Activated CD4-positive, alpha-beta T cell treated with anti-CD3 and anti-CD28 coated beads, Interleukin-2, Interleukin-6, amounts not matched to agents 100 ng/mL and 50 ng/mL, durations not matched to agents 16 hours and 8 hours (primary cell): ENCODE measurements at regions not wholly inside any gene's neighbourhood (a gene's known extent, or its start where the extent isn't known, plus 50 kb on each side); places are given as distances from the start of the nearest gene placed in this dataset.
"Not testable (repeated sequence)": the region's sequence is repeated elsewhere in the genome, so short reads cannot be mapped to it uniquely, and the experiment has no call there.

Source experiments
- DNase-seq: peaks from one replicate; pipeline ENCODE4 v3.0.0-alpha.2; 2020

GRCh38 chr5:167051402-167051768 is 1240.1 kb upstream of the WWC1 start:
- no peak for DNase-seq

DNA sequence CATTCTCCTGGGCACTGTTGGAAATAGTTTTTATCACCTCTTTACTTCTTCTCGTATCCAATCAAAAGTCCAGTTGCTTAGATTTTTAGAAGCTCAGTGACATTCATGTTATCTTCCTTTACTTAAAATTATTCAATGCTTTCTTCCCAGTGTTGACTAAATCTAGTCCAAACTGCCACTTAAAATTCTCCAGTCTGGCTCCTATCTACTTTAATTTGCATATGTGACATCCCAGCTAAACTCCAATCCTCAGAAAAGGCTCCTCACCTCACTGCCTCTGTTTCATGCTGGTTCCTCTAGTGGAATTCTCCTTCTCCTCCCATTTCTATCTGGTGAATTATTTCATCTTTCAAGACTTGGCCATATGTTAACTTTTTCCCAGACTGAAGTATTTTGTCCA is 1238.7 kb upstream of the WWC1 start:
- no peak for DNase-seq

GRCh38 chr5:167057665-167058064 is 1233.8 kb upstream of the WWC1 start:
- DNase-seq, result no peak

- DNase-seq, result no peak
These were observed 1229.8 kb upstream of the WWC1 start for GRCh38 chr5:167061695-167062094.

DNA sequence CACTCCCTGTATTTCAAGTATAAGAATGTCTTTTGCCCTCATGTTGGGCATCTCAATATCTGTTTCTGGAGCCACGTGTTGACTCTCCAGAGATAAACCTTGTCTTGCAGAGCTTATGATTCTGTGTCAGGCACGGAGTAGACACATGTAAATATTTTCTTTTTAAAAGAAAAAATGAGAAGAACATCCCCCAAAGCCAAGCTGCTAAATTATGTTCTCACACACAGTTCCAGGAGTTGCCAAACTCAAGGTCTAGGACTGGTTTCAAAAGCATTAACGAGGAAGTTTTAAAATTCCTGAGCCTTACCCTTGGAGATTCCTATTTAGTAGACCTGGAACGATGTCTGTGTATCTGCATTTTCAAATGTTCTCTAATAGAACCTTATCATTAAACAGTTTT is 1228.3 kb upstream of the WWC1 start:
- no peak for DNase-seq

- DNase-seq, result no peak
These were observed 1227.7 kb upstream of the WWC1 start for GRCh38 chr5:167063788-167064187.

- DNase-seq, result no peak
These were observed 1227.2 kb upstream of the WWC1 start for GRCh38 chr5:167064198-167064776.

DNA sequence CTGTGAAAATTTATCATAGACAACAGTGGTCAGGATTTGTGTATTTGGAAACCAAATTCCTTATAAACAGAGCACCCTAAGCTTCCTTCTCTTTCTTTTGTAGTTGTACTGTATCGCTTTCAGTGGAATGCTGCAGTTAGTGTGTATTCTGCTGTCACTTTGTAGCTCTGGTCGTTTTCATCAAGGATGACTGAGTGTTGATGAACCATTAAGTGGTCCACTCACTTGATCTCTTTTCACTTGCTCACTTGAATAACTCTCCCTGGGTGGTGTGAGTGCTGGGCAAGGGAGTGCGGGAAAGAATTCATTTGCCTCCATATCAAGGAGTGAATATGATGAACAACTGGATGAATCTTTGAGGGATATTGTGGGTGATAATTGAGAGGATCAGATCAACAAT is 1225.7 kb upstream of the WWC1 start:
- no peak for DNase-seq

GRCh38 chr5:167071981-167072610 is 1219.3 kb upstream of the WWC1 start:
- no peak for DNase-seq

DNA sequence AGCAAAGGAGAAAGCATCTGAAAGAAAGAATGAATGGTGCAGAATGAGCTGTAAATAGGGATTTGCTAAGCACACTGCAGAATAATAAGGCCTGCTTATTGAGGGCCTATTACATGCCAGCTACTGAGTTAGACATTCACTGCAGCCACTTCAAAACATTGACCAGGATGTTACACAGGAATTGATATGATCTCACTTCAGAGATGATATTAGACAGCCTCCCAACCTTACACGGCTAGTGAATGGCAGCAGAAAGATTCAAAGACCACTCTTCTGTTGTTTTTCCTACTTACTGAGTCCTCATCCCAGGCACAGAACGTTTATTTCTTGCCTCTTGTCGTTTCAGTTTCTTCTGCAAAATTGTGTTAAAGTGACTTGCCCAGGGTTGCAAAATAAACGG is 1209.9 kb upstream of the WWC1 start:
- no peak for DNase-seq

DNA sequence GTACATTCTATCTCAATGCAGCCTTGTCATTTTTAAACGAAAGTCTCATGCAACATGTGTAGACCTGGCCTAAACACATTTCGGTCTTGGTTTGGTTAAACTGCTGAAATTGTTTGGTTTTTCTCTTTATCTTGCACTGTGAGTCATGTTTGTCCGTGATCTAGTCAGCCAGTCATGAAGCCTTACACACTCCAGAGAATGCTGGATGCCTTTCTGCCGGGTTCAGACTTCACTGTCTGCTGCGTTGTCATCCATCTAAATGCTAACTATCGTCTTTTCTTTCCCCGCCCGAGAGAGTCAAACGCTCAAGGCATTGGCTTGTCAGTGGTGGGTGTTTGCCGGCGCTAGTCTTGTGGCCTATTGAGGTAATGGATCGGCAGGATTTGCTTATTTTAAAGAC is 1194.6 kb upstream of the WWC1 start:
- no peak for DNase-seq

DNA sequence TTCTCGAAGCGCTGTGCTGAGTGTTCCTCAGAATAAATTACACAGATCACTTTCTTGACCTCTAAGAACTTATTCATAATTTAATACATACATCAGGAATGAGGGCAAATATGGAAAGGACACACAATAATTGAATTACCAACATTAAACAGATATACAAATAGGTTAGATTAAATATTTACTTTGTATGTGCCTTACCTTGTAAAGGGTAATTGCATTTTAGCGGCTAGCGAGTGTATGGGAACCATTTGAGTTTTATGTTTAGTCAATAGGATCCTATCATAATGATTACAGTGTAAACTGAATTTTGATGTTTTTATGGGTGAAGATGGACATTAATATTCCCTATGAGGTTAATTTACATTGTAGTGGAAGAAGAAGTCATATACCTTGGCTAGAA is 1187.1 kb upstream of the WWC1 start:
- no peak for DNase-seq

DNA sequence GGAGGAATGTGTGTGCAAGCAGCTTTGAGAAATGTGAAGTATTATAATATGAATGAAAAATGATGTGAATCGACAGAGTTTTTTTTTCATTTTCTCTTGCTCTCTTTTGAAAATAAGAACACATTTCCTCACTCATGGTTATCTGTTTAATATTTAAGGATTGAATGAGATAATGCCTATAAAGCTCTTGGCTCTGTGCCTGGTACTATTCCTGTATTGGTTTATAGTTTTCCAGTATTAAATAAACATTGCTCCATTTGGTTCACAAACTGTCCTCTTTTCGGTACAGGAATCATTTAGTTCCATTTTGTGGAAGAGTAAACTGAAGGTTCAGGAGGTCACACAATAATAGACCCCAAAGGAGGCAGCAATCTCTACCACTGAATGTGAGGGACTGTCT is 1185.5 kb upstream of the WWC1 start:
- DNase-seq, result no peak

GRCh38 chr5:167107684-167108083 is 1183.8 kb upstream of the WWC1 start:
- no peak for DNase-seq

DNA sequence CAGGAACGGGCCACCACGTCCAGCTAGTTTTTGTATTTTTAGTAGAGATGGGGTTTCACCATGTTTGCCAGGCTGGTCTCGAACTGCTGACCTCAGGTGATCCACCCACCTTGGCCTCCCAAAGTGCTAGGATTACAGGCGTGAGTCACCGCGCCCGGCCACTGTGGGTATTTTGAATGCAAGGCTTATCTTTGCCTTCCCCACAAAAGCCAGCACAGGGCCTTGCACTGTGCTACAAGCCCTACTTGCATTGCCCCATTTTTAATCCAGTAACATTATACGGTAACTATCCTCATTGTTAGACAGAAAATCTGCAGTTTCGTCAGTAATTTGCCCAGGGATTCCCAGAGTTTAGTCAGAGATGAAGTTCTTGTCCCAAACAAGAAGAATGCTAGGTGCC is 1183.2 kb upstream of the WWC1 start:
- not testable (repeated sequence) for DNase-seq

- DNase-seq, result no peak
These were observed 1178.9 kb upstream of the WWC1 start for GRCh38 chr5:167112556-167112955.

DNA sequence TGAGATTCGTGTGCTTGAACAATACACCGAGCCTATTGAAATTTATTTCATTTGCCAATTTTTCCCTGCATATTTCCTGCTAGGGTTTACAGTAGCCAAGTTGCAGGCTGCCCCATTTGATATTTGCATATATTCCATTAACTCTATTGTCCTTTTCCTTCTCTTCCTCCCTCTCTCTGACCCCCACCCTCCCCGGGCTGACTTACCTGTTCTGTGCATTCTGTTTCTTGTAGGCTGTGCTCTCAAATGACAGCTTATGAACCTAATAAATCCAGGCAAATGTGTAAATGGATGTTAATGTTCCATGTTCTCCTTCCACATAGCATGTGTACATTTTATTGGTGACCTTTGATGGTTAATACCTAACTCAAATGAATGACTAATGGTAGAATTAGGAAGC is 1169.2 kb upstream of the WWC1 start:
- no peak for DNase-seq

DNA sequence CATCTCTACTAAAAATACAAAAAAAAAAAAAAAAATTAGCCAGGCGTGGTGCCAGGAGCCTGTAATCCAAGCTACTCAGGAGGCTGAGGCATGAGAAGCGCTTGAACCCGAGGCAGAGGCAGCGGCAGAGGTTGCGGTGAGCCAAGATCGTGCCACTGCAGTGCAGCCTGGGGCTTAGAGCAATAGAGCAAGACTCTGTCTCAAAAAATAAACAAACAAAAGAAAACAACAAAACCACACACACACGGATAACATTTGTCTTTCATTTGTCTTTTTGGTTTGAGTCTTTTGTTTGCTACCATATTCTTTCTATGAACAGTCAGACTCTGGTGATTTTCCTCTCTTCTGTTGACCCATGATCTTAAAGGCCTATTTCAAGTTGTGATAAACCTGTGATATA is 1168.3 kb upstream of the WWC1 start:
- DNase-seq, result no peak

- DNase-seq, result no peak
These were observed 1162.9 kb upstream of the WWC1 start for GRCh38 chr5:167128581-167128980.

DNA sequence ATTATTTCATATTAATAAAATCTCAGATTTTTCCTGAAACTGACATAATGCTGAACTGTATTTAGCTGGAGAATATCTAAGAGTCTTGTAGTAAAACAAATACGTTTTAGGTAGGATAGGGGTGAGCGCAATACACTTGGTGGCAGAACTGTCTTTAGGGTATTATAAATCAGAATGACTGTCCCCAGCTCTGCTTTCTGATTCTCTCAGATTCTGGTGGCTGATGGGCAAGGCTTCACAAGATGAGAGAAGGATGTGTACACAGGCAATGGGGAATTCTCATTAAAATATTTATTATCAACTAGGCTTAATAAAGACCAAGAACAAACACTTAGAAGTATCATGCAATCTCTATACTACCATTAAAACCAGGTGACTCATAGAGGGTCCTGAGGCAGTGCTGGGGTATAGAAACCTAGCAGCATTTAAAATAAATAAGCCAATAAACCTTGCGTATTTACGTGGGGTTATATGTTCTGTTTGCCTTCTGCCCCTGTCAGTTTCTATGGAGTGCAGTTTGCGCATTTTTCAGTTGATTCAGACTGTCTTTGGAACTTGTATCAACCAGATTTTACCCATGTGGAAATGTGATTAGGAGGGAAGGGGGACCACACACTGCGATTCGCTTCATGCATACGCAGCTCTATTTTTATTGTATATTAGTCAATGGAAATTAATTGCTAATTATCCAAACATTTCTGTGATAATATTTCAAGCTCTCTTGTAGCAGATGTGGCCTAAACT is 1150.7 kb upstream of the WWC1 start:
- no peak for DNase-seq

DNA sequence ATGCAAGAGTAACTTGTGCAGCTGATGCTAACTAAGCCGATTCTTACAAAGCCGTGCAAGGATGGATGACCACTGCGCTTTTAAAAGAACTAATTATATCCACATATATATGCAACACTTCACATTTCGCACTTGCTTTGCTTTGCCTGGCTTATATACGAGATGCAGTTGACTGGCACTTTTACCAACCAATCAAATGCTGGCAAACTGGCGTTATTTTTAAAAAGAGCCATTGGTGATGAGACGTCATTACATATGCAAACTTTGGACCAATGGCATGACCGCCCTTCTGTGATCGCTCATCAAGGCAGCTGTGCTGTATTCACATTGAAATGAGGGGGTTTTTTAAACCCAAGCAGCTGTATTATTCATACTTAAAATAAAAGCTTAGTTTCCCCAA is 1147.7 kb upstream of the WWC1 start:
- DNase-seq, result no peak

DNA sequence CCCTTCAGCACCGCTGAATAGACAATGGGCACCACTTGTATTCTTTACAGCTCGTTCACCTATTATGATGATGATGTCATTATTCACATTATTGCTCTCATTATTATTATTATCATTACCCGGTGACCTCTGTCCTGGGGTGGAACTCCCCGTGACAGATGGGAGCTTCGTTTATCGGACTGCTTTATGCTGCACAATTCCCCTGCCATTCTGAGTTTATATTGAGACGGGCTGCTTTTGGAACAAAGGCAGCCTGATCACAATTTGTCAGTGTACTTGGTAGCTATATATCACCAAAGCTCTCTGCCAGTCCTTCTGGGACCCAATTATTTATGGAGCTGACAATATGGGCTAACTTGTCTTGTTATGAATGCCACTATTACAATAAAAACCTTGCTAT is 1145.6 kb upstream of the WWC1 start:
- DNase-seq, result no peak

- DNase-seq, result no peak
These were observed 1143.6 kb upstream of the WWC1 start for GRCh38 chr5:167147879-167148278.

DNA sequence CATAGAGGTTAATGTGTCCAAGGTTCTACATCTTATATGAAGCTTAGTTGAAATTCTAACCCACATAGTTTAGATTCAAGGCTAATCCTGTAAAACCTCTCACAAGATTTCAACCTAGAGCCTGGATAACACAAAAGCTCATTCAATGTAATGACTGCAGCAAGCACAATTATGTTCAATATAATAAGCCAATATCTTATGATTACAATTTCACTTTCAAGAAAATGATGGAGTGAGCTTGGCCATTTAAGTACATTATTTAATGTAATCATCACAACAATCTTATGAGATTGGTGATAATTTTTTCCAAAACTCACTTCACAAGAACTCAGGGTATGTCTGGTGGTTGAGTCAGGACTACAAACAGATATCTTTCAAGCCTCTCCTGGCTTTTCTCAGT is 1140.8 kb upstream of the WWC1 start:
- no peak for DNase-seq

DNA sequence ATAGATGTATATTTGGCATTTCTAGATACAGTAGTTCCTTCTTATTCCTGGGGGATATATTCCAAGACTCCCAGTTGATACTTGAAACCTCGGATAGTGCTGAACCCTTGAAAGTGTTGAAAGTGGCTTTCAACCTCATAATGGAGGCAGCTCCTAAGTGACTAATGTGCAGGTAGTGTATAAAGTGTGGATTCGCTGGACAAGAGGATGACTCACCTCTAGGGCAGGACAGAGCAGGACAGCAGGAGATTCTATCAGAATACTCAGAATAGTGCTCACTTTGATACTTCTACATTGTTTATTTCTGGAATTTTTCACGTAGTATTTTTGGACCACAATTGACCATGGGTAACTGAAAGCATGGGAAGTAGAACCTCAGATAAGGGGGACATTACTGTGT is 1138.9 kb upstream of the WWC1 start:
- DNase-seq, result no peak
